M059J (cell line): ENCODE measurements at regions not wholly inside any gene's neighbourhood (a gene's known extent, or its start where the extent isn't known, plus 50 kb on each side); places are given as distances from the start of the nearest gene placed in this dataset.
A peak's percentile ranks its signal among the peaks of the same experiment; 100 is the strongest.
"Not testable (repeated sequence)": the region's sequence is repeated elsewhere in the genome, so short reads cannot be mapped to it uniquely, and the experiment has no call there.

Source experiments
- DNase-seq: peaks from one replicate; pipeline ENCODE4 v3.0.0-alpha.2; 2012; ENCODE audit warnings: low read depth

- DNase-seq = no peak
Measured at GRCh38 chr5:164289526-164289925, 784.1 kb downstream of the MAT2B start.

GRCh38 chr5:164296603-164297080, 791.2 kb downstream of the MAT2B start:
- DNase-seq = no peak

GRCh38 chr5:164298165-164298564, 792.7 kb downstream of the MAT2B start:
- DNase-seq = no peak

- no peak for DNase-seq
Measured at GRCh38 chr5:164300295-164300694, 794.9 kb downstream of the MAT2B start.

- DNase-seq = no peak
Measured at GRCh38 chr5:164301136-164301535, 795.7 kb downstream of the MAT2B start.

- no peak for DNase-seq
Measured at GRCh38 chr5:164301708-164302107, 796.3 kb downstream of the MAT2B start.

GRCh38 chr5:164302533-164303235, 797.3 kb downstream of the MAT2B start:
- peak; percentile 6 for DNase-seq

- DNase-seq = no peak
Measured at GRCh38 chr5:164303646-164304215, 798.3 kb downstream of the MAT2B start.

GRCh38 chr5:164306662-164307061, 801.2 kb downstream of the MAT2B start:
- peak; percentile 12 for DNase-seq

- no peak for DNase-seq
Measured at GRCh38 chr5:164312801-164313200, 807.4 kb downstream of the MAT2B start.

- no peak for DNase-seq
Measured at GRCh38 chr5:164317676-164318075, 812.3 kb downstream of the MAT2B start.

GRCh38 chr5:164319161-164319560, 813.7 kb downstream of the MAT2B start:
- no peak for DNase-seq

GRCh38 chr5:164324239-164324638, 818.8 kb downstream of the MAT2B start:
- DNase-seq = no peak

- no peak for DNase-seq
Measured at GRCh38 chr5:164326219-164326618, 820.8 kb downstream of the MAT2B start.

GRCh38 chr5:164327166-164327565, 821.7 kb downstream of the MAT2B start:
- not testable (repeated sequence) for DNase-seq

GRCh38 chr5:164332349-164333196, 827.2 kb downstream of the MAT2B start:
- DNase-seq = no peak

GRCh38 chr5:164335837-164336236, 830.4 kb downstream of the MAT2B start:
- DNase-seq = peak; percentile 16

GRCh38 chr5:164336276-164336675, 830.9 kb downstream of the MAT2B start:
- DNase-seq = no peak

- DNase-seq = peak; percentile 15
Measured at GRCh38 chr5:164336906-164337305, 831.5 kb downstream of the MAT2B start.

- DNase-seq = no peak
Measured at GRCh38 chr5:164341056-164341619, 835.7 kb downstream of the MAT2B start.

- peak; percentile 37 for DNase-seq
Measured at GRCh38 chr5:164345173-164345849, 839.9 kb downstream of the MAT2B start.

- DNase-seq = no peak
Measured at GRCh38 chr5:164345853-164346252, 840.4 kb downstream of the MAT2B start.
